Endothelial cell of umbilical vein (primary cell): ENCODE measurements at regions not wholly inside any gene's neighbourhood (a gene's known extent, or its start where the extent isn't known, plus 50 kb on each side); places are given as distances from the start of the nearest gene placed in this dataset.

Experiments used
- BruUV-seq: library from RNA; stranded (reverse); fragments of 400-500 nt; replicated peaks from 2 replicates; lab custom pipeline; 2021; lab: Mats Ljungman, UMichigan
- CTCF ChIA-PET: fragments of 300-600, 350-600 bp; sonication (Branson Sonifier 250); formaldehyde crosslinking; loops from one replicate; lab custom pipeline; 2021; ENCODE audit warnings: antibody characterized with exemption, inconsistent platforms; lab: Charles Lee
- POLR2A ChIA-PET: fragments of 300-600, 350-600 bp; sonication (Branson Sonifier 250); formaldehyde crosslinking; loops from one replicate; lab custom pipeline; 2021; ENCODE audit warnings: antibody characterized with exemption, inconsistent platforms; lab: Charles Lee
- DNase-seq: peaks from one replicate; pipeline ENCODE4 v3.0.0-alpha.2; 2011; ENCODE audit warnings: low read depth, low spot score
- FAIRE-seq: peaks from 2 replicates; lab custom pipeline; 2011; peaks lifted over from hg19 to GRCh38; lab: Jason Lieb, UNC
- H2AFZ ChIP-seq: 2 replicates; pipeline ENCODE4 v1.6.0; 2012; ENCODE audit warnings: low read depth, low read length, control low read depth, inconsistent platforms
- H3K27ac ChIP-seq: 2 replicates; pipeline ENCODE4 v1.5.1; 2011; ENCODE audit warnings: low read depth, mild to moderate bottlenecking, control low read depth, low read length, moderate library complexity; ENCODE audit not compliant: insufficient read depth
- H3K27me3 ChIP-seq, 2 experiments: 2 replicates each; pipeline versions ENCODE4 v1.6.0 to v1.6.1; 2011; ENCODE audit warnings: low read length in 2 of 2, mixed read lengths in 1 of 2; ENCODE audit not compliant: control insufficient read depth in 2 of 2, insufficient read depth in 2 of 2
- H3K36me3 ChIP-seq, 2 experiments: 2 replicates in 1 of 2; 3 replicates in 1 of 2; pipeline ENCODE4 v1.5.1; 2011; ENCODE audit warnings: low read length in 2 of 2, mild to moderate bottlenecking in 1 of 2, moderate library complexity in 1 of 2; ENCODE audit not compliant: control insufficient read depth in 2 of 2, insufficient read depth in 2 of 2; ENCODE audit errors: extremely low read depth in 1 of 2
- H3K4me1 ChIP-seq: 3 replicates; pipeline ENCODE4 v1.5.1; 2011; ENCODE audit warnings: mild to moderate bottlenecking, low read length; ENCODE audit not compliant: control insufficient read depth, insufficient read depth; ENCODE audit errors: extremely low read depth
- H3K4me2 ChIP-seq: 2 replicates; pipeline ENCODE4 v1.6.1; 2011; ENCODE audit warnings: low read length, control low read depth, mixed read lengths; ENCODE audit not compliant: insufficient read depth
- H3K4me3 ChIP-seq, 3 experiments: fragments of 200-600 bp in 1 of 3; sonication (generic), shearing (Covaris generic) in 1 of 3; replicated peaks in 1 of 3; 2 replicates each; pipeline ENCODE4 v1.5.1; 2011 to 2016; ENCODE audit warnings: control low read depth in 3 of 3, low read length in 3 of 3, mild to moderate bottlenecking in 2 of 3, inconsistent platforms in 1 of 3, low read depth in 1 of 3, moderate library complexity in 1 of 3; ENCODE audit not compliant: insufficient read depth in 1 of 3
- H3K79me2 ChIP-seq: 2 replicates; pipeline ENCODE4 v1.6.0; 2012; ENCODE audit warnings: low read length, inconsistent platforms; ENCODE audit not compliant: control insufficient read depth, insufficient read depth
- H3K9ac ChIP-seq: replicated peaks from 2 replicates; pipeline ENCODE3; 2011; ENCODE audit warnings: low read length, control low read depth; ENCODE audit not compliant: insufficient read depth; ENCODE audit errors: extremely low read depth
- H3K9me1 ChIP-seq: replicated peaks from 3 replicates; pipeline ENCODE4 v1.6.0; 2011; ENCODE audit warnings: mild to moderate bottlenecking, low read length; ENCODE audit not compliant: control insufficient read depth, insufficient read depth; ENCODE audit errors: extremely low read depth
- H3K9me3 ChIP-seq: replicated peaks from 2 replicates; pipeline ENCODE4 v1.5.1; 2012; ENCODE audit warnings: low read length, inconsistent platforms; ENCODE audit not compliant: control insufficient read depth, insufficient read depth
- H4K20me1 ChIP-seq: replicated peaks from 2 replicates; pipeline ENCODE3; 2011; ENCODE audit warnings: mild to moderate bottlenecking, low read length; ENCODE audit not compliant: control insufficient read depth, insufficient read depth; ENCODE audit errors: extremely low read depth
- EZH2 ChIP-seq: IDR thresholded peaks from 2 replicates; pipeline ENCODE4 v1.6.1; 2012; ENCODE audit warnings: borderline replicate concordance, low read depth, mild to moderate bottlenecking, moderate library complexity, low read length, inconsistent platforms; ENCODE audit not compliant: severe bottlenecking
- FOS ChIP-seq: IDR thresholded peaks from 2 replicates; pipeline ENCODE4 v1.6.1; 2011; ENCODE audit warnings: mild to moderate bottlenecking, low read length, moderate library complexity, borderline replicate concordance; ENCODE audit not compliant: insufficient read depth
- GATA2 ChIP-seq: IDR thresholded peaks from 2 replicates; pipeline ENCODE4 v1.7.0; 2011; ENCODE audit warnings: low read depth, mild to moderate bottlenecking, moderate library complexity, mixed read lengths, low read length; ENCODE audit not compliant: insufficient read length, insufficient read depth
- JUN ChIP-seq: IDR thresholded peaks from 2 replicates; pipeline ENCODE4 v1.6.1; 2011; ENCODE audit warnings: borderline replicate concordance, low read depth; ENCODE audit not compliant: insufficient read length, insufficient read depth
- MYC ChIP-seq: IDR thresholded peaks from one replicate; pipeline ENCODE4 v1.6.1; 2011; ENCODE audit warnings: mild to moderate bottlenecking, low read depth, low read length
- POLR2A ChIP-seq: IDR thresholded peaks from 2 replicates; pipeline ENCODE4 v1.6.1; 2012; ENCODE audit warnings: low read depth, mild to moderate bottlenecking, control low read depth, low read length
- POLR2AphosphoS5 ChIP-seq: IDR thresholded peaks from 2 replicates; pipeline ENCODE4 v1.6.1; 2012; ENCODE audit warnings: low read depth, mild to moderate bottlenecking, control low read depth, low read length, moderate library complexity; ENCODE audit not compliant: insufficient read depth
- dilution Hi-C: fragments of 300-500 bp; cut with MboI; formaldehyde crosslinking; loops from one replicate; pipeline ENCODE4 v1.15.0; 2019; ENCODE audit warnings: low sequenced_read_pairs; ENCODE audit not compliant: extremely low pct_ligation_motif_present
- intact Hi-C: fragments of 100-400 bp; cut with micrococcal nuclease; formaldehyde crosslinking; loops from one replicate; pipeline ENCODE4 v1.10.0; 2022
- TF ChIP-seq, protein P1 (sequence below): IDR thresholded peaks from 2 replicates; pipeline ENCODE4 v1.6.1; 2011; ENCODE audit not compliant: insufficient read depth, insufficient read length
- TF ChIP-seq, protein P2 (sequence below), 2 donors: IDR thresholded peaks; 1 replicate in 1 of 2; 2 replicates in 1 of 2; pipeline ENCODE4 v1.5.1; 2011; ENCODE audit warnings: low read length in 2 of 2, mild to moderate bottlenecking in 2 of 2, moderate library complexity in 2 of 2, control low read depth in 1 of 2, inconsistent platforms in 1 of 2, low read depth in 1 of 2; ENCODE audit not compliant: insufficient read depth in 1 of 2; ENCODE audit errors: extremely low read depth in 1 of 2

DNA sequence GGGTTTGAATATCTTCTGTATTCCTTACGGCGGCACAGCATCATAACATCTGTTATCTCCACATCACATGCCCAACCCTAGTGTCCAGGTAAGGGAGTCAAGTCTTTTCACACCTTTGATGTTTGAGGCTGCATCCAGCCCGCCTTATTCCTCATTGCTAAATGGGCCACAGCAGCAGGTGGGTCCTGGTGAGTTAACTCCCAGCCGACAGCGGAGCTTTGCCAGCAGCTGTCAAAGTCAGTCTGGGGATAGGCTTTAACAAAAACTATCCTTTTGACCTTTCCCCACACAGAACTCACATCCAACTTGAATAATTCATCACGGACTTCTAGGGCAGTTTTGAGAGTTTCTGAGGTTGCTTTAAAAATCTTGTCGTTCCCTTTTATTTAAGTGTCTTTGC lies 235.1 kb downstream of the DLEU7 start:
- intact Hi-C loops = no loop called here
- POLR2A ChIA-PET = no interaction called here
- BruUV-seq = no TSS peak

More for the DNA sequence above, 235.1 kb downstream of the DLEU7 start:
- TF ChIP-seq GATA2 (no peak), POLR2A (no peak), JUN (no peak), MYC (no peak), FOS (no peak), EZH2 (no peak), POLR2AphosphoS5 (no peak)
- TF ChIP-seq, protein P1, sequence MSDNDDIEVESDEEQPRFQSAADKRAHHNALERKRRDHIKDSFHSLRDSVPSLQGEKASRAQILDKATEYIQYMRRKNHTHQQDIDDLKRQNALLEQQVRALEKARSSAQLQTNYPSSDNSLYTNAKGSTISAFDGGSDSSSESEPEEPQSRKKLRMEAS = no peak
- TF ChIP-seq, protein P2, sequence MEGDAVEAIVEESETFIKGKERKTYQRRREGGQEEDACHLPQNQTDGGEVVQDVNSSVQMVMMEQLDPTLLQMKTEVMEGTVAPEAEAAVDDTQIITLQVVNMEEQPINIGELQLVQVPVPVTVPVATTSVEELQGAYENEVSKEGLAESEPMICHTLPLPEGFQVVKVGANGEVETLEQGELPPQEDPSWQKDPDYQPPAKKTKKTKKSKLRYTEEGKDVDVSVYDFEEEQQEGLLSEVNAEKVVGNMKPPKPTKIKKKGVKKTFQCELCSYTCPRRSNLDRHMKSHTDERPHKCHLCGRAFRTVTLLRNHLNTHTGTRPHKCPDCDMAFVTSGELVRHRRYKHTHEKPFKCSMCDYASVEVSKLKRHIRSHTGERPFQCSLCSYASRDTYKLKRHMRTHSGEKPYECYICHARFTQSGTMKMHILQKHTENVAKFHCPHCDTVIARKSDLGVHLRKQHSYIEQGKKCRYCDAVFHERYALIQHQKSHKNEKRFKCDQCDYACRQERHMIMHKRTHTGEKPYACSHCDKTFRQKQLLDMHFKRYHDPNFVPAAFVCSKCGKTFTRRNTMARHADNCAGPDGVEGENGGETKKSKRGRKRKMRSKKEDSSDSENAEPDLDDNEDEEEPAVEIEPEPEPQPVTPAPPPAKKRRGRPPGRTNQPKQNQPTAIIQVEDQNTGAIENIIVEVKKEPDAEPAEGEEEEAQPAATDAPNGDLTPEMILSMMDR (IDR thresholded peaks at IDR 0.05; ENCODE audit: extremely low read depth in 1 of 2, insufficient read depth in 1 of 2, low read depth in 1 of 2, low read length in 2 of 2) = no peak
- Histone ChIP-seq H4K20me1 (no peaks in the 10 kb centered on the region), H3K27ac (no peak overlapping the region), H2AFZ (no peak overlapping the region), H3K27me3 (peaks cover 12 to 15% of the 10 kb centered on the region in 2 experiments), H3K4me2 (no peak overlapping the region), H3K4me3 (no peak overlapping the region), H3K9me3 (no peaks in the 10 kb centered on the region), H3K36me3 (no peaks in the 10 kb centered on the region), H3K9ac (no peak overlapping the region), H3K9me1 (no peaks in the 10 kb centered on the region), H3K4me1 (no peaks in the 10 kb centered on the region), H3K79me2 (no peaks in the 10 kb centered on the region)
- dilution Hi-C loops = no loop called here
- no peak for DNase-seq
- FAIRE-seq = no peak
- CTCF ChIA-PET = interaction anchor here (1.5 kb wide), 1 partner anchor 18 kb away, joined by 3 read pairs; no protein-coding TSS in a partner anchor
